ENCODE measurements at regions not wholly inside any gene's neighbourhood (a gene's known extent, or its start where the extent isn't known, plus 50 kb on each side); places are given as distances from the start of the nearest gene placed in this dataset.

- Histone ChIP-seq H3K9me3 (ENCODE audit: low read length) (no peaks in the 10 kb centered on the region), H4K20me1 (ENCODE audit: insufficient read depth) (no peaks in the 10 kb centered on the region), H2AFZ (ENCODE audit: low read depth, low read length) (no peak overlapping the region), H3F3A (ENCODE audit: insufficient read depth, low read length, poor library complexity, severe bottlenecking) (no peaks in the 10 kb centered on the region), H3K9ac (ENCODE audit: low read length) (no peak overlapping the region), H3K27me3 (ENCODE audit: insufficient read depth, low read depth, low read length) (no peaks in the 10 kb centered on the region), H3K27ac (ENCODE audit: low read length) (no peak overlapping the region), H3K4me2 (ENCODE audit: low read length) (no peak overlapping the region), H3K9me2 (ENCODE audit: insufficient read depth, low read length) (no peaks in the 10 kb centered on the region), H3K36me3 (ENCODE audit: insufficient read depth, low read length) (no peaks in the 10 kb centered on the region), H3K79me2 (replicated peaks; ENCODE audit: insufficient read depth, low read length) (no peaks in the 10 kb centered on the region), H3K4me3 (ENCODE audit: low read length) (no peak overlapping the region)
- no peak for TF ChIP-seq MXI1 (conservative IDR thresholded peaks at IDR 0.05; ENCODE audit: poor library complexity, severe bottlenecking)
- no peak for TF ChIP-seq EP300 (conservative IDR thresholded peaks at IDR 0.05; ENCODE audit: poor library complexity, severe bottlenecking)
- TF ChIP-seq CTCF (IDR thresholded peaks at IDR 0.05; ENCODE audit: poor library complexity, severe bottlenecking): no peak
- no peak for TF ChIP-seq POLR2AphosphoS5 (IDR thresholded peaks at IDR 0.05)
- no peak for TF ChIP-seq EZH2 (IDR thresholded peaks at IDR 0.05; ENCODE audit: borderline replicate concordance, insufficient read depth, low read length, poor library complexity, severe bottlenecking)
- no peak for TF ChIP-seq REST (IDR thresholded peaks at IDR 0.05; ENCODE audit: borderline replicate concordance)
- TF ChIP-seq TAF1 (IDR thresholded peaks at IDR 0.05; ENCODE audit: low read depth): no peak
- no peak for TF ChIP-seq SMC3 (conservative IDR thresholded peaks at IDR 0.05; ENCODE audit: poor library complexity)
- TF ChIP-seq RAD21 (conservative IDR thresholded peaks at IDR 0.05): no peak
Observed at GRCh38 chr10:108568824-108569223, 1354.5 kb downstream of the XPNPEP1 start.

- no peaks in the 10 kb centered on the region for H3K36me3 ChIP-seq (ENCODE audit: insufficient read depth, low read length)
- no peaks in the 10 kb centered on the region for H3K27me3 ChIP-seq (ENCODE audit: insufficient read depth, low read depth, low read length)
- no peak overlapping the region for H3K4me3 ChIP-seq (ENCODE audit: low read length)
- H3K9me3 ChIP-seq (ENCODE audit: low read length): no peaks in the 10 kb centered on the region
- H3K27ac ChIP-seq (ENCODE audit: low read length): no peak overlapping the region
- no peaks in the 10 kb centered on the region for H4K20me1 ChIP-seq (ENCODE audit: insufficient read depth)
- no peaks in the 10 kb centered on the region for H3F3A ChIP-seq (ENCODE audit: insufficient read depth, low read length, poor library complexity, severe bottlenecking)
- no peak overlapping the region for H3K4me2 ChIP-seq (ENCODE audit: low read length)
- no peak overlapping the region for H3K9ac ChIP-seq (ENCODE audit: low read length)
- no peak overlapping the region for H2AFZ ChIP-seq (ENCODE audit: low read depth, low read length)
- H3K79me2 ChIP-seq (replicated peaks; ENCODE audit: insufficient read depth, low read length): no peaks in the 10 kb centered on the region
- H3K9me2 ChIP-seq (ENCODE audit: insufficient read depth, low read length): no peaks in the 10 kb centered on the region
- TF ChIP-seq EZH2 (IDR thresholded peaks at IDR 0.05; ENCODE audit: borderline replicate concordance, insufficient read depth, low read length, poor library complexity, severe bottlenecking) (no peak), CTCF (IDR thresholded peaks at IDR 0.05; ENCODE audit: poor library complexity, severe bottlenecking) (no peak), POLR2AphosphoS5 (IDR thresholded peaks at IDR 0.05) (no peak), REST (IDR thresholded peaks at IDR 0.05; ENCODE audit: borderline replicate concordance) (no peak), SMC3 (conservative IDR thresholded peaks at IDR 0.05; ENCODE audit: poor library complexity) (no peak), RAD21 (conservative IDR thresholded peaks at IDR 0.05) (no peak), EP300 (conservative IDR thresholded peaks at IDR 0.05; ENCODE audit: poor library complexity, severe bottlenecking) (no peak), MXI1 (conservative IDR thresholded peaks at IDR 0.05; ENCODE audit: poor library complexity, severe bottlenecking) (no peak), TAF1 (IDR thresholded peaks at IDR 0.05; ENCODE audit: low read depth) (no peak)
Observed at GRCh38 chr10:108567899-108568752, 1355.2 kb downstream of the XPNPEP1 start.
